ENCODE measurements at regions not wholly inside any gene's neighbourhood (a gene's known extent, or its start where the extent isn't known, plus 50 kb on each side); places are given as distances from the start of the nearest gene placed in this dataset.

- peaks cover 2% of the 10 kb centered on the region for H3K4me1 Mint-ChIP-seq
- peaks cover 26% of the 10 kb centered on the region for H3K36me3 Mint-ChIP-seq (ENCODE audit: low read depth)
- no peak for TF ChIP-seq CTCF (IDR thresholded peaks at IDR 0.05)
- no peak for DNase-seq
- no peak overlapping the region for H3K4me3 Mint-ChIP-seq
- H3K27ac Mint-ChIP-seq = no peak overlapping the region
- H3K27me3 Mint-ChIP-seq (ENCODE audit: low read depth, poor library complexity) = no peaks in the 10 kb centered on the region
- H3K9me3 Mint-ChIP-seq = peaks cover 37% of the 10 kb centered on the region
Measured at GRCh38 chr11:115950660-115951059, 446.4 kb upstream of the CADM1 start.

GRCh38 chr11:115944596-115944995, 440.4 kb upstream of the CADM1 start:
- Mint-ChIP-seq H3K4me3 (no peak overlapping the region), H3K27me3 (ENCODE audit: low read depth, poor library complexity) (peaks cover 4% of the 10 kb centered on the region), H3K9me3 (peaks cover 14% of the 10 kb centered on the region), H3K4me1 (peaks cover 31% of the 10 kb centered on the region), H3K27ac (no peak overlapping the region), H3K36me3 (ENCODE audit: low read depth) (peaks cover 12% of the 10 kb centered on the region)
- DNase-seq = no peak
- no peak for TF ChIP-seq CTCF (IDR thresholded peaks at IDR 0.05)

- H3K27me3 Mint-ChIP-seq (ENCODE audit: low read depth, poor library complexity) = peaks cover 4% of the 10 kb centered on the region
- H3K4me3 Mint-ChIP-seq = no peak overlapping the region
- H3K27ac Mint-ChIP-seq = no peak overlapping the region
- peaks cover 50% of the 10 kb centered on the region for H3K4me1 Mint-ChIP-seq
- H3K36me3 Mint-ChIP-seq (ENCODE audit: low read depth) = no peaks in the 10 kb centered on the region
- DNase-seq = no peak
- TF ChIP-seq CTCF (IDR thresholded peaks at IDR 0.05) = no peak
- no peaks in the 10 kb centered on the region for H3K9me3 Mint-ChIP-seq
Measured at GRCh38 chr11:115942011-115942410, 437.8 kb upstream of the CADM1 start.

- Mint-ChIP-seq H3K27ac (no peak overlapping the region), H3K27me3 (ENCODE audit: low read depth, poor library complexity) (peaks cover 4% of the 10 kb centered on the region), H3K4me3 (no peak overlapping the region), H3K36me3 (ENCODE audit: low read depth) (no peaks in the 10 kb centered on the region), H3K4me1 (peaks cover 50% of the 10 kb centered on the region), H3K9me3 (no peaks in the 10 kb centered on the region)
- no peak for DNase-seq
- no peak for TF ChIP-seq CTCF (IDR thresholded peaks at IDR 0.05)
Measured at GRCh38 chr11:115941481-115941993, 437.3 kb upstream of the CADM1 start.

GRCh38 chr11:115941044-115941443, 436.8 kb upstream of the CADM1 start:
- H3K36me3 Mint-ChIP-seq (ENCODE audit: low read depth) = no peaks in the 10 kb centered on the region
- no peak for DNase-seq
- peaks cover 50% of the 10 kb centered on the region for H3K4me1 Mint-ChIP-seq
- no peak overlapping the region for H3K4me3 Mint-ChIP-seq
- no peaks in the 10 kb centered on the region for H3K9me3 Mint-ChIP-seq
- H3K27me3 Mint-ChIP-seq (ENCODE audit: low read depth, poor library complexity) = peaks cover 4% of the 10 kb centered on the region
- H3K27ac Mint-ChIP-seq = no peak overlapping the region
- no peak for TF ChIP-seq CTCF (IDR thresholded peaks at IDR 0.05)

GRCh38 chr11:115939731-115940421, 435.7 kb upstream of the CADM1 start:
- Mint-ChIP-seq H3K27ac (no peak overlapping the region), H3K4me1 (peaks cover 41% of the 10 kb centered on the region), H3K36me3 (ENCODE audit: low read depth) (no peaks in the 10 kb centered on the region), H3K9me3 (no peaks in the 10 kb centered on the region), H3K27me3 (ENCODE audit: low read depth, poor library complexity) (peaks cover 4% of the 10 kb centered on the region), H3K4me3 (no peak overlapping the region)
- DNase-seq = no peak
- TF ChIP-seq CTCF (IDR thresholded peaks at IDR 0.05) = no peak

Data from nephron progenitor cell (in vitro differentiated cells).